GM23248 (cell line): ENCODE measurements at regions not wholly inside any gene's neighbourhood (a gene's known extent, or its start where the extent isn't known, plus 50 kb on each side); places are given as distances from the start of the nearest gene placed in this dataset.

Experiments
- EZH2 ChIP-seq: fragments of 200-600 bp; sonication (generic); IDR thresholded peaks from 2 replicates; pipeline ENCODE4 v1.6.1; 2018; ENCODE audit warnings: antibody characterized with exemption, mild to moderate bottlenecking; ENCODE audit not compliant: insufficient read depth, poor library complexity, severe bottlenecking
- EZH2phosphoT487 ChIP-seq: fragments of 200-600 bp; sonication (generic); IDR thresholded peaks from 2 replicates; pipeline ENCODE4 v1.6.1; 2018; ENCODE audit warnings: antibody characterized with exemption, moderate library complexity, mild to moderate bottlenecking, low read depth; ENCODE audit not compliant: insufficient read depth

GRCh38 chr20:60080401-60080800 lies 122.2 kb downstream of the CDH26 start:
- TF ChIP-seq EZH2 (no peak), EZH2phosphoT487 (no peak)
